Vagina (tissue), 2 donors: ENCODE measurements at regions not wholly inside any gene's neighbourhood (a gene's known extent, or its start where the extent isn't known, plus 50 kb on each side); places are given as distances from the start of the nearest gene placed in this dataset.

ENCODE experiments used
- CTCF ChIP-seq, 3 experiments: fragments of 450-650 bp in 2 of 3; fragments of 200-600 bp in 1 of 3; sonication (generic) in 1 of 3; IDR thresholded peaks; one replicate each; pipeline ENCODE4 v1.5.1; 2017 to 2019; ENCODE audit warnings: antibody characterized with exemption in 3 of 3, mild to moderate bottlenecking in 2 of 3, moderate library complexity in 2 of 3
- POLR2A ChIP-seq, 2 donors: fragments of 450-650 bp; IDR thresholded peaks; one replicate each; pipeline ENCODE4 v1.6.1; 2017; ENCODE audit warnings: antibody characterized with exemption in 2 of 2, mild to moderate bottlenecking in 2 of 2, moderate library complexity in 2 of 2

GRCh38 chr7:114082642-114083165 is 163.9 kb upstream of the PPP1R3A start:
- no peak for TF ChIP-seq CTCF (IDR thresholded peaks at IDR 0.05)
- no peak for TF ChIP-seq POLR2A (IDR thresholded peaks at IDR 0.05)
